GM12892 (cell line): ENCODE measurements at regions not wholly inside any gene's neighbourhood (a gene's known extent, or its start where the extent isn't known, plus 50 kb on each side); places are given as distances from the start of the nearest gene placed in this dataset.
"Not testable (repeated sequence)": the region's sequence is repeated elsewhere in the genome, so short reads cannot be mapped to it uniquely, and the experiment has no call there.

ENCODE experiments used
- POLR2A ChIP-seq: IDR thresholded peaks from 2 replicates; pipeline ENCODE4 v1.6.1; 2011; ENCODE audit warnings: low read depth, low read length, control low read depth
- POLR2AphosphoS5 ChIP-seq: IDR thresholded peaks from 2 replicates; pipeline ENCODE4 v1.6.1; 2011; ENCODE audit warnings: low read depth, low read length, control low read depth
- TAF1 ChIP-seq: IDR thresholded peaks from 2 replicates; pipeline ENCODE4 v1.6.1; 2011; ENCODE audit warnings: low read depth, mild to moderate bottlenecking, control low read depth, low read length, borderline replicate concordance

GRCh38 chr1:65654526-65654925 is 138.2 kb upstream of the PDE4B start:
- TF ChIP-seq POLR2AphosphoS5, POLR2A, TAF1: not testable (repeated sequence)
